ENCODE measurements at regions not wholly inside any gene's neighbourhood (a gene's known extent, or its start where the extent isn't known, plus 50 kb on each side); places are given as distances from the start of the nearest gene placed in this dataset.

GRCh38 chr11:80436547-80436946 lies 995.7 kb upstream of the TENM4 start:
- Mint-ChIP-seq H3K27ac (no peak overlapping the region), H3K27me3 (ENCODE audit: insufficient read depth, low read depth) (peaks cover 5% of the 10 kb centered on the region), H3K4me3 (no peak overlapping the region), H3K36me3 (no peaks in the 10 kb centered on the region), H3K4me1 (peaks cover 23% of the 10 kb centered on the region), H3K9me3 (no peaks in the 10 kb centered on the region)
- no peaks in the 10 kb centered on the region for H3K36me3 ChIP-seq
- TF ChIP-seq CTCF (IDR thresholded peaks at IDR 0.05) (no peak), EZH2phosphoT487 (IDR thresholded peaks at IDR 0.05) (no peak), EZH2 (IDR thresholded peaks at IDR 0.05) (no peak)
- no peaks in the 10 kb centered on the region for H3K79me2 ChIP-seq (ENCODE audit: low read depth)
- H3F3A ChIP-seq (ENCODE audit: low read depth), result no peaks in the 10 kb centered on the region
- no peaks in the 10 kb centered on the region for H4K20me1 ChIP-seq (ENCODE audit: low read depth)
- H3K27me3 ChIP-seq, result no peaks in the 10 kb centered on the region
- H3K9ac ChIP-seq, result no peak overlapping the region
- H2AFZ ChIP-seq (replicated peaks), result no peak overlapping the region
- no peak for DNase-seq (ENCODE audit: low spot score)
- H3K4me1 ChIP-seq, result no peaks in the 10 kb centered on the region
- no peak overlapping the region for H3K4me3 ChIP-seq
- no peak overlapping the region for H3K4me2 ChIP-seq
- H3K27ac ChIP-seq, result no peak overlapping the region
- H3K9me3 ChIP-seq (ENCODE audit: low read depth), result no peaks in the 10 kb centered on the region

GRCh38 chr11:80435345-80435744 lies 994.5 kb upstream of the TENM4 start:
- Histone ChIP-seq H3K4me2 (no peak overlapping the region), H3F3A (ENCODE audit: low read depth) (no peaks in the 10 kb centered on the region), H3K9ac (no peak overlapping the region), H3K27ac (no peak overlapping the region), H3K27me3 (no peaks in the 10 kb centered on the region), H3K9me3 (ENCODE audit: low read depth) (no peaks in the 10 kb centered on the region), H3K4me1 (no peaks in the 10 kb centered on the region), H4K20me1 (ENCODE audit: low read depth) (no peaks in the 10 kb centered on the region), H3K36me3 (no peaks in the 10 kb centered on the region), H3K4me3 (no peak overlapping the region), H2AFZ (replicated peaks) (no peak overlapping the region), H3K79me2 (ENCODE audit: low read depth) (no peaks in the 10 kb centered on the region)
- Mint-ChIP-seq H3K4me1 (peaks cover 28% of the 10 kb centered on the region), H3K27ac (no peak overlapping the region), H3K27me3 (ENCODE audit: insufficient read depth, low read depth) (peaks cover 2% of the 10 kb centered on the region), H3K36me3 (no peaks in the 10 kb centered on the region), H3K4me3 (no peak overlapping the region), H3K9me3 (peaks cover 2% of the 10 kb centered on the region)
- no peak for TF ChIP-seq EZH2phosphoT487 (IDR thresholded peaks at IDR 0.05)
- TF ChIP-seq CTCF (IDR thresholded peaks at IDR 0.05), result no peak
- TF ChIP-seq EZH2 (IDR thresholded peaks at IDR 0.05), result no peak
- DNase-seq (ENCODE audit: low spot score), result no peak

GRCh38 chr11:80432057-80432456 lies 991.2 kb upstream of the TENM4 start:
- H2AFZ ChIP-seq (replicated peaks), result no peak overlapping the region
- Mint-ChIP-seq H3K9me3 (peaks cover 2% of the 10 kb centered on the region), H3K27me3 (ENCODE audit: insufficient read depth, low read depth) (peaks cover 2% of the 10 kb centered on the region), H3K27ac (no peak overlapping the region), H3K4me3 (no peak overlapping the region), H3K36me3 (no peaks in the 10 kb centered on the region), H3K4me1 (peaks cover 28% of the 10 kb centered on the region)
- no peaks in the 10 kb centered on the region for H3K36me3 ChIP-seq
- H3K9ac ChIP-seq, result no peak overlapping the region
- no peak overlapping the region for H3K4me2 ChIP-seq
- no peaks in the 10 kb centered on the region for H3K4me1 ChIP-seq
- H3K79me2 ChIP-seq (ENCODE audit: low read depth), result no peaks in the 10 kb centered on the region
- no peak overlapping the region for H3K27ac ChIP-seq
- H3K4me3 ChIP-seq, result no peak overlapping the region
- H3K27me3 ChIP-seq, result no peaks in the 10 kb centered on the region
- DNase-seq (ENCODE audit: low spot score), result no peak
- no peaks in the 10 kb centered on the region for H3K9me3 ChIP-seq (ENCODE audit: low read depth)
- no peaks in the 10 kb centered on the region for H4K20me1 ChIP-seq (ENCODE audit: low read depth)
- TF ChIP-seq CTCF (IDR thresholded peaks at IDR 0.05) (no peak), EZH2phosphoT487 (IDR thresholded peaks at IDR 0.05) (no peak), EZH2 (IDR thresholded peaks at IDR 0.05) (no peak)
- H3F3A ChIP-seq (ENCODE audit: low read depth), result no peaks in the 10 kb centered on the region

All from neural progenitor cell (in vitro differentiated cells).